Stimulated activated CD4-positive, alpha-beta T cell treated with anti-CD3 and anti-CD28 coated beads, Interleukin-1b, Interleukin-23, amount 100 ng/mL, for 48 hours (primary cell): ENCODE measurements at regions not wholly inside any gene's neighbourhood (a gene's known extent, or its start where the extent isn't known, plus 50 kb on each side); places are given as distances from the start of the nearest gene placed in this dataset.

Experiments used
- DNase-seq: peaks from one replicate; pipeline ENCODE4 v3.0.0-alpha.2; 2020

- DNase-seq: no peak
Measured at GRCh38 chr3:102248981-102249705, 185.7 kb upstream of the ZPLD1 start.

- no peak for DNase-seq
Measured at GRCh38 chr3:102255736-102256135, 179.1 kb upstream of the ZPLD1 start.

DNA sequence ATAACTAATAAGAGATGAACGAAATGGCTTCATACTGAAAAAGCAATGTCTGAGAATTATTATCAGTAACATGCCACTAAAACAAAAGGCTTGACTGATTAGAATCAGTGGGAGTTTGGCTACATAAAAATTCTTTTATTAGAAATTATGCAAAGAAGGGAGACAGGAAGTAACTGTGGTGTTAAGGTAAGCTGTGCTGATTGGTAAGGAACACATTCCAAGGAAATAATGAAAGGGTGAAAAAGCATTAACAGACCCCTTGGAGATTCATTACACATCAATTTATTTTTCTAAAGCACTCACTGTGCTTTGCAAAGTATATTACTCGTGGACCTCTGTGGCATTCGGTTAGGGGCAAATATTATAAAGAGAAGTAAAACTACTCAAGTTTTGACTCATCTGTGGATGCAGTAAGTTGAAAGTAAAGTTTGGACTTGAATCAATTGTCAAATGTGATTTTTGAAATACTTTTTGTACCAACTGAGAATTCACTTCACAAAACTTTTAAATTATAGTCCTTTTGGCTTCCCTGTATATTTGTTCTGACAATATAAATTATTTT, 176.1 kb upstream of the ZPLD1 start:
- DNase-seq: no peak

DNA sequence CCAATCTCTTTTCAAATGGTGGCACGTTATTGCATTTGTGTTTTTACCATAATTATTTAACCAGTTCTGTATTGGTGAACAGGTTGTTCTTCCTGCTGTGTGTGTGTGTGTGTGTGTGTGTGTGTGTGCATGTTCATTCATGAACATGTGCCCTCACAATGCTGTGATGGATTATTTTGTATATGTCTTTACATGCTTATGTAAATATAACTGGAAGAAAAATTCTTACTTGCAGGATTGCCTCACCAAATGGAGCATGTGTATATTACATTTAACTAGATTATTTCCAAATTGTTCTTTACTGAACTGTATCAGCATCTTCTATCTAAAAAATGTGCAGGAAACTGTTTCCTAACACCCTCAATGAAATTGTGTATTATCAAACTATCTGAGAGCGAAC, 175.2 kb upstream of the ZPLD1 start:
- DNase-seq: no peak

DNA sequence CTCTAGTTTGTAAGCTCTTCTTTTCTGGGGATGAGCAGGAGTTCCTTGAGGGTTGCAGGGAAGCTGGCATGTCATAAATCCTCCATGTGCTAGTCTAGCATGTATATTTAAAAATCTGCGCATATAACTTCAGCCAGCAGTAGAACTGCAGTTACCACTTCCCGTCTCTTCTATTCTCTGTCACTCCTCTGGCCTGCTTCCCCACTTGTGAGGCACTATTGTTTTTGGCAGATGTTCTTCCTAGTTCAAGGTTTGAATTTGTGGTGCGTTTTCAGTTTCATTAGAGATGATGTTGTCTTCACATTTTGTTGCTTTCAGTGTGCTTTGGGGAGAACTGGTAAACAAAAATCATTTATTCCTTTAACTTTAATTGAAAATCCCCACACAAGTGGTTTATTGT, 169.1 kb upstream of the ZPLD1 start:
- DNase-seq: no peak

DNA sequence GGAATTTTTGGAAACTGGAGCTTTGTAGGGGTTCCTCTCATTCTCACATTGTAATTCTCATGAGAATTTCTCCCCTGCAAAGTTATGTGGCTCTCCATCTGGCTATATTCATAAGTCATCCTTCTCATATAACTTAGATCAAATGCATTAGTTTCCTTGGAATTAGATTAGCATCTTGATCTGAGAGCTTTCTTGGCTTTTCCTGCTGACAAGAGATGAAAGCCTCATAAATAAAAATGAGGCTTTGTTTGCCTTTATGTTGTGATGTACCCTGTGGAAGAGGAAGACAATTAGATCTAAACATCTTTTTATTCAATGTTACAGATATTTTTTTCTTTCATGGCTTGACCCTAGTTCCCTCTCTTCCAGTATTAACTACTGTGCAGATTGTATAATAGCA, 165.4 kb upstream of the ZPLD1 start:
- no peak for DNase-seq

- DNase-seq: no peak
Measured at GRCh38 chr3:102290241-102290640, 144.6 kb upstream of the ZPLD1 start.

DNA sequence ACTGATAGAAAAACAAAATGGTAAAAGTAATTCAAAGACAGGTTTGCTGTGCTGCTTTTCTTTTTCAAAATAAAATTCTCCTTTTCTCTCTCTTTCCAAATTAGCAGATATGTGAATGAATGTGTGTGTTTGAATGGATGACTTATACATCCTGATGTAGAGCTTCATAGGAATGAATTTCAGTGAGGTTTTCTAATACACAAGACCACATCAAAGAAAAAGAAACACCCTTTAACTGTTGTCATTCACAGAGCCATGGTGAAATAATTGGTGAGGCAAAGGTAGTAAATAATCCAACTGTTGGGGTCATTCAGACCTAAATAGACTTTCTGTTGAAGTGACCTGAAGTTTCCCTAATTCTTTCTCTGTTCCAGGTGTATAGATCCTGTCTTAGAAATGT, 139.1 kb upstream of the ZPLD1 start:
- DNase-seq: no peak

DNA sequence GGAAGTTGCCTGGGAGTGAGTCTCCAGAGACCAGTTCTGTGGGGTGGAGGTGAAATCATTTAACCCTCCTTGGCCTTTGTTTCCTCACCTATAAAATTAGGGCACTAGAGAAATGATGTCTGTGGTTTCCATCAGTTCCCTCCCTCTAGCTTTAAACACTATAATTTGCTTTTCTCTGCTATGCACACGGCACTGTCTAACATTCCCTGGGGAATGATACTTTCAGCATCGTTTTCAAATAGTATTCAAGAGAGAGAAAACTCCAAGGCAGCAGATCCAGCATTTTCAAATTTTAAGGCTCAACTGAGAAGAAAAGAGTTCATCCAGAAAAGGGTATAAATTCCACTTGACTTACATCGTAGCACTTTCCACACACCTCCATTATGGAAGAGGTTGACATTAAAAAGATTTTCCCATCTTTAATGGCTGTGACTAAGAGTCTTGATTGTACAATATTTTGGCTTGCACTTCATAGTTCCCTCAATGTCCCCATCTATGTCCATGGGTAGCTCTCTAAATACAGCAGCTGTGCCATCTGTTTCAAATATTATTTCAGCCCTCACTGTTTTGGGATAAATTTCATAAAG, 137.7 kb upstream of the ZPLD1 start:
- no peak for DNase-seq

DNA sequence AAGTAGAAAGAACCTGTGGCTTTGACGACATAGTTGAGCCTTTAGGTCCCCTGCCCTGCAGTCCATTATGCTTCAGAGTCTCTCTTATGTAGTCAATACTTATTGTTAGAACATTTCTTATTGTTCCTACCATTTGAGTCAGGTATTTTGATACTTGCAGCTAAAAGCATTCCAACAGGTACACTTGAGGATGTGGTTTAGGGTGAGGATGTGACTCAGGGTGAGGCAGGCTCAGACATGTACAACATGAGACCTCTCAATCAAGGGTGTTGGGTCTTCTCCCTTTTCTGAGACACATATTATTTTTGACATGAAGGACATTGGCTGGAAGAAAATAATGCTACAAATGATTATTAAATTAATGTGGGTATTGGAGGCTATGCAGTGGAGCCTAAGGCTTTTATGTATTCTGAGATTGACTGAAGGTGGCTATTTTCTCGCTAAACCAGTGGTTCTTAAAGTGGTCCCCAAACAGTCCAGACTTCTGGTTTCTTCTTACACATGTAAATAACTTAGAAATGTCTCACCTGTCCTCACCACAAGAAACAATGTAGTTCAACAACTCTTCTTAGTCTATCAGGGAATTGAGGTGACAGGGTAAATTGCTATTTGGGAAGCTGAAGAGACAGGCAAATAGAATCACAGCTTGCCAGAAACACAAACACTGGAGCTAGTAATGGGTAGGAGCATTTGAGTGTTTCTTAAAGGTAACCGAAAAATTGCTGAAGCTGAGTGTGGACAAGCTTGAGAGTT, 135.5 kb upstream of the ZPLD1 start:
- DNase-seq: no peak

DNA sequence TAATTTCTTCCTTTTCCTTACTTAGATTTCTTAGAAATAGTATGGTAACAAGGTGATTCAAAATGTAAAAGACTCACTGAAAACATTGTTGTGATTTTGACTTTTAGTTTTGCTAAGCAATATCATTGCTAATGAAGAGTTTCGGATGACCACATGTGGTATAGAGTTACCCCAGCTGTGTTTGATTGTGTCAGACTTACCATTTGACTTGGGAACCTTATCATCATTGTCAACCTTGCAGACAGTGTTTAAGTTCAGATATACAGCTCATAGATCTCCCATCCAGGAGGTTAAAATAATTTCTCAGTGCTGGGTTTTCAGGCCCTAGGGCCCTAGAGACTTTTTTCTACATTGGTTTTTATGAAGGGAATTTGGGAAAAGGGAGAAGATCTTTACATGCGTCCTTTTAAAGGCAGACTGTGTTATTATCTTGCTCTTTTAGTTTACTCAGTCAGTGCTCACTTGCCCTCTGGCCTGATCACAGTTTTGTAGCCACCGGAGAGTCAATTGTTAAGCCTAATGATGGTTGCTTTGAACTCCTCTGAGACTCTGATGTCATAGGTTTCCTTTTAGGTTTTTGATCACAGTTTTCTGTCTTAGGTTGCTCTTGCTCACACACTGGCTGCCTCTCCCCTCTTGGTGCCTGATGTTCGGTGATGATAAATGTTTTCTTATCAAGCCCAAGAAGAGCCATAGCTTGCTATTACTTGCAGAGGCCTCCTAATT, 133.5 kb upstream of the ZPLD1 start:
- DNase-seq: no peak

- no peak for DNase-seq
Measured at GRCh38 chr3:102302020-102302419, 132.8 kb upstream of the ZPLD1 start.

DNA sequence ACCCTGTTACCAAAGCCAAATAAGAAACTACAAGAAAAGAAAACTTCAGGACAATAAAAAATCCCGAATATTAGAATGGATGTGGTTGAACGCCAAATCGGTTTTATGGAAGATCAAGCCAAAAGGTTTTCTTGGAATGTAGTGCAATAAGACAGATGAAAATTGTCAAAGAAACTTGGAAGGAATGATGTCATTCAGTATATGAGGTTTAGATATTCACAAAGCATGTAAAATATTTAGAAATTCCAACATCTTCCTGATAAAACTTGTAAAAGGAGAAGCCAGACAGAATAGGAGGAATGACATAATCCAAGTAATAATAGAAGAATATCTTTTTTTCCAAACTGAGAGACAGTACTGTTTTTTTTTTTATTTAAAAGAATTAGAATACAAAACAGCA, 130.3 kb upstream of the ZPLD1 start:
- no peak for DNase-seq

- no peak for DNase-seq
Measured at GRCh38 chr3:102307442-102307841, 127.4 kb upstream of the ZPLD1 start.

DNA sequence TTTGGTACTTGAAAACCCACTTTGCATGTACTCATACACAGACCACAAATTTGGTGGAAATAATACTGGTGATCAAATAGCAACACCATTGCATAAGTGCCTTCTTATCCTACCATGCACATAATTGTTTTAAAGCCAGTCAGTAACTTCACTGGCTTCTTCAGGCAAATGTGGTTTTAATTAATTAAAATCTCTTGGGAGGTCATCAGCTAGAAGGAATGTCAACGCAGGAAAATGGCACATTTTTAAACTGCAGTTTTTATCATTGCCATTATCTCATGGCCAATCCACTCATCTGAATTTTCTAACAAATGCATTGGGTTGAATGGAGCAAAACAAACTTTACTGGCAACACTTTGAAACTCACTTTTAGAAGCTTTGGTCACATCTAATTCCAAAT, 105.7 kb upstream of the ZPLD1 start:
- no peak for DNase-seq

GRCh38 chr3:102329561-102329960, 105.3 kb upstream of the ZPLD1 start:
- no peak for DNase-seq

DNA sequence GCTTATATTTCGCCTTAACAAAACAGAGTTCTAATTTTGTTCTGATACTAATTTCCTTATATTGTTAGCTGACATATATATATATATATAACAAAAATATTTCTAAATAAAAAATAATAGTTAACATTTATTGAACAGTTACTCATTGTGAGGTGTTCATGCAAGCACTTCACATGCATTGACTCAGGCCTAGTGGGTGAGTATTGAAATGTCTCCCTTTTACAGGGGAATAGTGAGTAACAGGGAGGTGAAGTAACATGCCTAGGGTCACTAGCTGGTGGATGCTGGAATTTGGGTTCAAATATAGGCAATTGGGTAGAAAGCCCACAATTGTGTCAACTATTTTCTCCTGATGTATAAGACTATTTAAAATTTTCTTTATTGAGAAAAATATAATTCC, 102.6 kb upstream of the ZPLD1 start:
- DNase-seq: no peak

- no peak for DNase-seq
Measured at GRCh38 chr3:102332934-102333333, 101.9 kb upstream of the ZPLD1 start.

- no peak for DNase-seq
Measured at GRCh38 chr3:102336130-102336529, 98.7 kb upstream of the ZPLD1 start.

DNA sequence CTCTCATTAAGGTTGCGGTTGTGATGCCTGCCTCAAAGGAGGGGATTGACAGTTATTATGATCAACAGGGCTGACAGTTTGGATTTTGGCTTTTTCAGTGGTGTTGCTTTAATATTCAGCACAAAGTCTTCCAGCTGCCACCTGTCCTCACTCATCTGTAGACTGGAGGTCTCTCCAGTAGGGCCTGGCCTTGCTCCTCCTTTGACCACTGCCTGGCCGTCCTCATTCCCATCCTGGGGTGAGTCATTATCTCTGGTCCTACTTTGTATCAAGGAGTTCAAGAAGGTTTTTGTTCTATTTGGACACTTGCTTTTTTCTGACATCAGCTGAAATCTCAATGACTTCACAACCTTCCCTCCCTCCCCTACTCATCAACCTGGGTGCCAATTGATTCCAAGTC, 95.1 kb upstream of the ZPLD1 start:
- DNase-seq: no peak

DNA sequence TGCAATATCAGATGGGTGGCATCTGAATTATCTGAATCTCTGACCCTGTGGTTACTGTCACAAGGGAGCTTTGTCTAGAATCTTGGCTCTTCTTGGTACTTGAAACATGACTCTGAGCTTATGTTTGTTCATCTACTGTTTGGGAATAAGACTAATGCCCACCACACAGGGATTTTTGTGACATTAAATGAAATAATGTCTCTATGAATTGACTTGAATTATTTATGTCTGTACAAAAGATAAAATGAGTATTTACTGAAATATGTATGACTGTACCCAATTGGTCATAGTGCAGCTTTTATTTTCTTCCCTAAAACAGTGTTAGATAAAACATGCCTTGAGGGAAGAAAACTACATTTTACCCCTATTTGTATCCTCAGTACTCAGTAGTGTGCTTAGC, 87.9 kb upstream of the ZPLD1 start:
- no peak for DNase-seq

DNA sequence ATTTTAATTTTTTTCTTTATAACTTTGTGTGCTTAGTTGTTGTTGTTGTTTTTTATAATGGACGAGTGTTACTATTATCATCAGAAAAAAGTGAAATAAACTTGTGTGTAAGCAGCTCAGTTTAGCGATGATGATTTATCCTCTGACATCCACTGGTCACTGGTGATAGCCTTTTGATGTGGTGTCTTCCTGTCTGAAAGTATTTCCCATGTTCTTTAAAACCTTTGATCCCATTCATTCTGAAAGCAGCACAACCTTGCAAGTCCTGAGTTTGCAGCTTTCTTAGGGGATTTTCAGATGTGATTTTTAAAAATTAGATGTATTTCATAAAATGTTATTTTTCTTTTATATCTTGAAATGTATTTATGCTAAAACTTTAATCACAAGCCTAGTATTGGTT, 85.9 kb upstream of the ZPLD1 start:
- DNase-seq: no peak

DNA sequence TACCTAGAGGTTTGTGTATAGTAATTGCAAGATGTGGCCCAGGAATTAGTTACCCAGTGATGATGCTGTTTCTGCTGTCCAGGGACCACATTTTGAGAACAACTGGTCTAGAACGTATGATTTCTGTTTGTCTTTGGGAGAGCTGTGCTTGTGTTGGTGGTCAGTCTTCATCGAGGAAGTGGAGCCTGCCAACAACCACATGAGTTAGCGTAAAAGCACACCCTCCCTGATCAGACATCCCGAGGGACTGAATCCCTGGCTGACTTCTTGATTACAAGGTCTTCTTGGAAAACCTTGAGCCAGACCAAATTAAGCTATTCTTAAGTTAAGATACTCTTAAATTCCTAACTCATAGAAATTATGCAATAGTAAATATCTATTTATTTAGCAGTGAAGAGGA, 81.7 kb upstream of the ZPLD1 start:
- DNase-seq: no peak
